ENCODE measurements at regions not wholly inside any gene's neighbourhood (a gene's known extent, or its start where the extent isn't known, plus 50 kb on each side); places are given as distances from the start of the nearest gene placed in this dataset.

DNA sequence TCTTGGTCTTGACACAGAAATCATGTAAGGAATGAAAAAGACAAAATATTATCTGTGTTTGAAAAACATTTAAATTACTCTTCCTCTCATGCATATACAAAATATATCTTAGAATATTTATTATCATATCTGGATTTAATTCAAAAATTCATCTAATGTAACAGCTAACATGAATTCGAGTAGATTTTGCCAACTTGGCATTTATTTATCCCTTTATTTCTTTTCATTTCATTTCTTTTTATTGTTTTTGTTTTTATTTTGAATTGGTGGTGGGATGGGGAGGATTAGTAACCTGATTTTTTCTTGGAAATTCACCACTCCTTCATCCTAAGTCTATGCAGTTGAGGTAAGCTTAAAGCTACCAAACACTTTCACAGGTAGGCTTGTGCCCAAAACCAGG is 508.7 kb downstream of the EPHA7 start:
- TF ChIP-seq, protein P1, sequence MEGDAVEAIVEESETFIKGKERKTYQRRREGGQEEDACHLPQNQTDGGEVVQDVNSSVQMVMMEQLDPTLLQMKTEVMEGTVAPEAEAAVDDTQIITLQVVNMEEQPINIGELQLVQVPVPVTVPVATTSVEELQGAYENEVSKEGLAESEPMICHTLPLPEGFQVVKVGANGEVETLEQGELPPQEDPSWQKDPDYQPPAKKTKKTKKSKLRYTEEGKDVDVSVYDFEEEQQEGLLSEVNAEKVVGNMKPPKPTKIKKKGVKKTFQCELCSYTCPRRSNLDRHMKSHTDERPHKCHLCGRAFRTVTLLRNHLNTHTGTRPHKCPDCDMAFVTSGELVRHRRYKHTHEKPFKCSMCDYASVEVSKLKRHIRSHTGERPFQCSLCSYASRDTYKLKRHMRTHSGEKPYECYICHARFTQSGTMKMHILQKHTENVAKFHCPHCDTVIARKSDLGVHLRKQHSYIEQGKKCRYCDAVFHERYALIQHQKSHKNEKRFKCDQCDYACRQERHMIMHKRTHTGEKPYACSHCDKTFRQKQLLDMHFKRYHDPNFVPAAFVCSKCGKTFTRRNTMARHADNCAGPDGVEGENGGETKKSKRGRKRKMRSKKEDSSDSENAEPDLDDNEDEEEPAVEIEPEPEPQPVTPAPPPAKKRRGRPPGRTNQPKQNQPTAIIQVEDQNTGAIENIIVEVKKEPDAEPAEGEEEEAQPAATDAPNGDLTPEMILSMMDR (IDR thresholded peaks at IDR 0.05; ENCODE audit: low read depth, low read length): no peak
- TF ChIP-seq POLR2A (IDR thresholded peaks at IDR 0.05; ENCODE audit: extremely low read depth, insufficient read length): no peak
- TF ChIP-seq, protein P2, sequence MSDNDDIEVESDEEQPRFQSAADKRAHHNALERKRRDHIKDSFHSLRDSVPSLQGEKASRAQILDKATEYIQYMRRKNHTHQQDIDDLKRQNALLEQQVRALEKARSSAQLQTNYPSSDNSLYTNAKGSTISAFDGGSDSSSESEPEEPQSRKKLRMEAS (IDR thresholded peaks at IDR 0.05; ENCODE audit: low read depth, low read length): no peak
